Stimulated activated CD4-positive, alpha-beta T cell treated with anti-CD3 and anti-CD28 coated beads, TNF-alpha, amount 100 ng/mL, for 1 hour (primary cell): ENCODE measurements at regions not wholly inside any gene's neighbourhood (a gene's known extent, or its start where the extent isn't known, plus 50 kb on each side); places are given as distances from the start of the nearest gene placed in this dataset.
"Not testable (repeated sequence)": the region's sequence is repeated elsewhere in the genome, so short reads cannot be mapped to it uniquely, and the experiment has no call there.

Experiments
- DNase-seq, 3 donors: peaks; one replicate each; pipeline ENCODE4 v3.0.0-alpha.2; 2020; ENCODE audit warnings: low read depth in 3 of 3, low spot score in 1 of 3

- no peak for DNase-seq
These were observed 302.7 kb downstream of the SFMBT2 start for GRCh38 chr10:7108141-7108540.

- no peak for DNase-seq
These were observed 303.5 kb downstream of the SFMBT2 start for GRCh38 chr10:7107285-7107684.

GRCh38 chr10:7104379-7104778, 306.5 kb downstream of the SFMBT2 start:
- DNase-seq: not testable (repeated sequence)

GRCh38 chr10:7102557-7103349, 308.1 kb downstream of the SFMBT2 start:
- DNase-seq: no peak

- DNase-seq: no peak
These were observed 308.8 kb downstream of the SFMBT2 start for GRCh38 chr10:7102084-7102483.

GRCh38 chr10:7101451-7101850, 309.4 kb downstream of the SFMBT2 start:
- no peak for DNase-seq

GRCh38 chr10:7100032-7100702, 310.7 kb downstream of the SFMBT2 start:
- DNase-seq: no peak

- DNase-seq: no peak
These were observed 312.6 kb downstream of the SFMBT2 start for GRCh38 chr10:7098160-7098762.

GRCh38 chr10:7094781-7095180, 316.1 kb downstream of the SFMBT2 start:
- no peak for DNase-seq

- no peak for DNase-seq
These were observed 317.5 kb downstream of the SFMBT2 start for GRCh38 chr10:7093368-7093767.

- no peak for DNase-seq
These were observed 318.2 kb downstream of the SFMBT2 start for GRCh38 chr10:7092603-7093002.

GRCh38 chr10:7090529-7090928, 320.3 kb downstream of the SFMBT2 start:
- no peak for DNase-seq

- DNase-seq: no peak
These were observed 324.8 kb downstream of the SFMBT2 start for GRCh38 chr10:7085913-7086589.

- no peak for DNase-seq
These were observed 325.5 kb downstream of the SFMBT2 start for GRCh38 chr10:7085147-7085912.

GRCh38 chr10:7084280-7085005, 326.4 kb downstream of the SFMBT2 start:
- DNase-seq: no peak

GRCh38 chr10:7082967-7083366, 327.9 kb downstream of the SFMBT2 start:
- no peak for DNase-seq

GRCh38 chr10:7077880-7078279, 333.0 kb downstream of the SFMBT2 start:
- no peak for DNase-seq

GRCh38 chr10:7075851-7076250, 335.0 kb downstream of the SFMBT2 start:
- DNase-seq: no peak

GRCh38 chr10:7075110-7075509, 335.7 kb downstream of the SFMBT2 start:
- no peak for DNase-seq

GRCh38 chr10:7071421-7071820, 339.4 kb downstream of the SFMBT2 start:
- DNase-seq: no peak
